ENCODE measurements at regions not wholly inside any gene's neighbourhood (a gene's known extent, or its start where the extent isn't known, plus 50 kb on each side); places are given as distances from the start of the nearest gene placed in this dataset.

GRCh38 chr6:153215242-153215641 is 84.2 kb upstream of the RGS17 start:
- intact Hi-C loops (cut with DNase I): no loop called here
- DNase-seq: no peak

DNA sequence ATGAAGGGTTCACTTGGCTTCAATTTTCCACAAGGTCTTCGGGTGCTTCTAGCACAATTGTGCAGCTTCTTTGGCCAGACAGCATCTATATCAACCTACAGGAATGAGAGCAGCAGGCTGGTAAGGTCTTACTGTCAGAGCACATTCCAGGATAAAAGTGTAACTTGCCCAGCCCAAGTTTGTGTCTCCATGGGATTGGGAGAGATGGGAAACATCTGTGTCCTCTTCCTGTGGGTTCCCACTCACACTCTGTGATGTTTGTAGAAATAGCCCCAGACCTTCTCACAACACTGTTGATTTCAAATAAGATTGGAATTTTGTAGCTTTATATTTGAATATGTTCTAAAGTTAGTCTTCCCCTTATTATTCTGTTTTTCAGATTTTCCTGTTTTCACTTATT is 83.4 kb upstream of the RGS17 start:
- intact Hi-C loops (cut with DNase I): no loop called here
- no peak for DNase-seq

- intact Hi-C loops (cut with DNase I): no loop called here
- no peak for DNase-seq
These were observed 79.0 kb upstream of the RGS17 start for GRCh38 chr6:153210083-153210482.

DNA sequence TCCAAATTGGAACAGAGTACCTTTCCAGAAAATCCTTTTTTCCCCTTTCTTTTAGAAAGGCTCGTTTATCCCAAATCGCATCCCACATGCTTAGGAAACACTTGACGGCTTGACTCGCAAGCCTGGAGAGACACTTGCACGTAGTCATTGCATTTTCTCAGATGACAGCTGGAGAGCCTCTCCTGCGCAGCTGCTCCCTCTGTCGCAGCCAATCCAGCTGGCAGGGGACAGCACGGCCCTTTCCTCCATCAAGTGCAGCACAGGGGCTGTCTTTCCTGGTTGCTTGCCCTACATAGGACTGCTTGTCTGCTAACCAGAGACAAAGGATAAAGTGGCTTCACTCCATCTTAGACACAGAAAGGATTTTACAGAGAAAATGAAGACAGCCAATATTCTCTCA is 77.6 kb upstream of the RGS17 start:
- DNase-seq: peak in 16 of 42 donors; percentile 3 to 45 (median 12)
- intact Hi-C loops (cut with DNase I): no loop called here

- intact Hi-C loops (cut with DNase I): no loop called here
- no peak for DNase-seq
These were observed 76.5 kb upstream of the RGS17 start for GRCh38 chr6:153207617-153208016.

GRCh38 chr6:153207006-153207405 is 75.9 kb upstream of the RGS17 start:
- no peak for DNase-seq
- intact Hi-C loops (cut with DNase I): no loop called here

DNA sequence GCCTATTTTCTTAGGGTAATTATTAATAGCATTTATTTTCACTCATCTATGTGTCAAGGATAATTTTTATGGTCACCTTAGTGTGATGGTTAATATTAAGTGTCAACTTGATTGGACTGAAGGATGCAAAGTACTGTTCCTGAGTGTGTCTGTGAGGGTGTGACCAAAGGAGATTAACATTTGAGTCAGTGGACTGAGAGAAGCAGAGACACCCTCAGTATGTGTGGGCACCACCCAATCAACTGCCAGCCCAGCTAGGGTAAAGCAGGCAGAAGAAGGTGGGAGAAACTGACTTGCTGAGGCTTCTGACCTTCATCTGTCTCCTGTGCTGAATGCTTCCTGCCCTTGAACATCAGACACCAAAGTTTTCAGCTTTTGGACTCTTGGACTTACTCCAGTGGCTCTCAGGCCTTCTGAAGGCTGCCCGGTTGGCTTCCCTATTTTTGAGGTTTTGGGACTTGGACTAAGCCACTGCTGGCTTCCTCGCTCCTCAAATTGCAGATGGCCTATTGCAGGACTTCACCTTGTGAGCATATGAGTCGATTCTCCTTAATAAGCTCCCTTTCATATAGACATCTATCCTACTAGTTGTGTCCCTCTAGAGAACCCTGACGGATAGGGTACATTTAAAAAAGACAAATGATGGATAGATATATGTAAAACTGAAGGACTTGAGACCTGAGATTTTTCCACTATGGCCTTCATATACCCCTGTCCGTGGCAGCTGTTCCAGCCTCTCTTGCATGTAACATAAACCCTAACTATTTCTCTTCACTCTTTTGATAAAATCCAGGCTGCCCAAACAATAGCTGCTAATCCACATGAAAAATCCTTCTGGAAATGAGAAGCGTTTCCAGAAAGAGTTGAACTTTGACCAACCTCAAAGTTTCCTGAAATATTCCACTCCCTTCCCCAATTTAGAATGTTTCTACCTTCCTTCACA is 62.1 kb upstream of the RGS17 start:
- DNase-seq: no peak
- intact Hi-C loops (cut with DNase I): no loop called here

DNA sequence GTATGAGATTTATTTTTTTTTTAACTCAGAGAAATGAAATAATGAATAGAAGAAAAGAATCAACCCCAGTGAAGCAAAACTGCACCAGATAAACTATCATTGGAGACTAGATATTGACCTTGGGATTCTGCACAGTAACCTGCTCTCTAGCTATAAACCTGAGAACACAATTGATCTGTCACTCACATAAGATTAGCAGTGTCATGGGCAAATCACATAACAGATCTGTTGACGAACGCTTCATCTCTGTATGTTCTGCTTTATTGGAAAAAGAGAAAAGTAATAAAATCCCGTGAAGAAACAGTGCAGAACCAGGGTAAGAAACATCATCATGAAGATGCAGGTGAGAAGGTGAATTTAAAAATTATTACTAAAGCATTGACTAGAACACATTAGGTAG is 52.8 kb upstream of the RGS17 start:
- intact Hi-C loops (cut with DNase I): no loop called here
- no peak for DNase-seq

Data from head of caudate nucleus (tissue), 42 donors.